GM18526 (cell line): ENCODE measurements at regions not wholly inside any gene's neighbourhood (a gene's known extent, or its start where the extent isn't known, plus 50 kb on each side); places are given as distances from the start of the nearest gene placed in this dataset.

Source experiments
- POLR2A ChIP-seq: IDR thresholded peaks from 3 replicates; pipeline ENCODE4 v1.6.1; 2011; ENCODE audit not compliant: insufficient read length; ENCODE audit errors: extremely low read depth

DNA sequence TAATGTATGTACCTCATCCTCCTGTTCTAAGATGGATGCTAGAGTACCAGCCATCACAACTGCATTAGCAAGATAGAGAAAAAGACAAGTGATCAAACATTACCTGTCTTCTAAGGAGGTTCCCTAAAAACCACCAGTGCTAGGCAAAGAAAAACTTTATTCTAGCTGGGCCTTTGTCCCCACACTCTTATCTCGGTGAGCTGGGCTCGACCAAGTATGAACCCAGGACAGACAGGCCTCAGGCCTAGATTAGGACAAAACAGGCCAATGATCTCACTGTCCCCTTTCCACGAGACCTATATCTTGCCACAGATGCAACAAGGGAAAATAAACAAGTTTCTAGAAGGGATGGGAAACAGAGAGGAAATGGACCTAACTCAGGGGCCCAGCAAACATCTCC lies 127.6 kb upstream of the PKDCC start:
- TF ChIP-seq POLR2A, result no peak

DNA sequence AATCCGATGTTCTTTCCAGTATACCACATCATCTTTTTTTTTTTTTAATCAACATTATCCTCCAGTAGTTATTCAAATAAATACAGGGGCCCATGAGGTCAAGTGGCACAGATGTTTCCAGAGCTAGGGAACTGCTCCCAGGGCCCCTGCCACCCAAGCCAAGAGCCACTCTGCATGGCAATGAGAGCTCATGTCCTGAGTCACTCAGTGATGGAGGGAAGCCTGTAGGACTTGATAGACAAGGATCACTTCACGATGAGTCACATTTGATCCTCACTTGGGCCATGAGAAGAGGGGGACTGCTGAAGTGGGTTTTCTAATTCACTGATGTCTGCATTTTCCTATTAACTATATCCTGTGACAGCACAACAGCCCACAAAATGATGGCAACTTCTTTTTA lies 127.0 kb upstream of the PKDCC start:
- TF ChIP-seq POLR2A, result no peak

- no peak for TF ChIP-seq POLR2A
Observed at GRCh38 chr2:41922177-41922576, 125.6 kb upstream of the PKDCC start.

DNA sequence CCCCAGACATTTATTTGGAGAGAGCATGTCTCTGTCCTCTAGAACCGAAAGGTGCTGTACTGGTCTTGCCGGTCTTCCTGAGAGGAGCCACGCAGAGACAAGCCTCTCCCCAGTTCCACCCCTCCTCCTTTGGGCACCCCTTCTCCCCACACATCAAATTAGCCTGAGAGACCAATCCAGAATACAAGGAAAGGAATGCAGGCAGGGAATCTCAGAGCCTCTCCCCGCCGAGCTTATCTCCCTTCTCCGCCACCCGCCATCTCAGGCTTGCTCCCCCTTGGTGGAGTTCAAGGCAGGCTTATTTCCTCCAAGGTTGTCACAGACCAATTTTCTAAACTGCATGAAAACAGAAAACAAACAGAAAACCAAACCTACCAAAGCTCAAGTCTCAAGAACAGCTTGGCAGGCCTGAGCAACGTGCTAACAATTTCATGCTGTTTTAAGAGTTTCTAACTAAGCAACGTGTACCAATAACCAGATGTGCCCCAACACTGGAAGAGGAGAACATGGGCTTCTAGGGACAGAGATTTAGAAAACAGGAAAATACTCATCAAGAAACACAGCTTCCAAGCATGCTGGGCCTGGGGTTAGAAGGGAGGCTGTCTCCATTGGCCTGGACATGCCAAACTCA lies 124.5 kb upstream of the PKDCC start:
- no peak for TF ChIP-seq POLR2A

DNA sequence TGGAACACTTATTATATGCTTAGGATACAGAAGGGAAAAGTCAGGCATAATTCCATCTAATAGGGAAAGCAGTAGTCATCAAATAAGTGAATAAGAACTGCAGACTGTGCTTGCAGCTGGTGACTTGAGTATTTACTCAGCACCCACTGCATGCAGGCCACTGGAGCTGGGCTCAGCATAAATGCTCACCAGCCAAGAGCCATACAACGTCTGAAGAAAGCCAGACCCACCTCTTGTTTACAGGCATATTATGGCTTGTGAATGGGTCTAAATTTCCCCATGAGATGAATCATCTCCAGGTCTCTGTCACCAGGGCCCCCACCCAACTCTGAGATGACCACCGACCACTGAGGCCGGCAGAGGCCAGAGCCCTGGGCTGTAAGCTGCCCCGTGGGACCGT lies 123.8 kb upstream of the PKDCC start:
- no peak for TF ChIP-seq POLR2A

DNA sequence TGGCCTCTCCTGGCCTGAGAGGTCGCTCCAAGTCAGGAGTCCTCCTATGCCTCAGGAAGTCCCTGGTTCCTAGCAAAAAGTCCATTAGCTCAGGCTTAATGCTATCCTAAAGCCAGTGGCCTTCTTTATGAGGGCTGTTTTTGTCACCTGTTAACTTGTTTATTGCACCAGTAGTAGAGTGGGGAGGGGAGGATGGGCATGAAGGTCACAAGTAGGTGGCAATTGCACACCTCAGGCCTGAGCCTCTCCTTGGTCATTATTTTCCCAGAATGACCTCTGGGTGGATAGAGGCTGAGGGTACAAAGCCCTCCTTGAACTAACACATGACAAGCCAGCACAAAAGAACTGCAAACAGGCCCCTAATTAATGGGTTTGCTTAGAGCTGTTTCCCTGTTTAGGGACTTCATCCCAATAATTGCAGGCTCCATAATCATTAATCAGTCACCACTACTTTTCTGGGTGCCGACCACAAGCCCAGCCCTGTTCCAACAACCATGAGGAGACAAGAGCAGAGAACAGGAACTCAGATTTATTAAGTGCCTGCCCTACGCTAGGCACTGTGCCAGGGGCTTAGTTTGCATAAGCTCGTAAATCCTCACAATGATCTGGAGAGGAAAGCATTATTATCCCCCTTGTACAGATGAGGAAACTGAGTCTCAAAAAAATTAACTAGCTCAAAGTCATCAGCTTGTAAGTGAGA lies 123.0 kb upstream of the PKDCC start:
- no peak for TF ChIP-seq POLR2A

GRCh38 chr2:41925712-41926111 lies 122.1 kb upstream of the PKDCC start:
- TF ChIP-seq POLR2A, result no peak

DNA sequence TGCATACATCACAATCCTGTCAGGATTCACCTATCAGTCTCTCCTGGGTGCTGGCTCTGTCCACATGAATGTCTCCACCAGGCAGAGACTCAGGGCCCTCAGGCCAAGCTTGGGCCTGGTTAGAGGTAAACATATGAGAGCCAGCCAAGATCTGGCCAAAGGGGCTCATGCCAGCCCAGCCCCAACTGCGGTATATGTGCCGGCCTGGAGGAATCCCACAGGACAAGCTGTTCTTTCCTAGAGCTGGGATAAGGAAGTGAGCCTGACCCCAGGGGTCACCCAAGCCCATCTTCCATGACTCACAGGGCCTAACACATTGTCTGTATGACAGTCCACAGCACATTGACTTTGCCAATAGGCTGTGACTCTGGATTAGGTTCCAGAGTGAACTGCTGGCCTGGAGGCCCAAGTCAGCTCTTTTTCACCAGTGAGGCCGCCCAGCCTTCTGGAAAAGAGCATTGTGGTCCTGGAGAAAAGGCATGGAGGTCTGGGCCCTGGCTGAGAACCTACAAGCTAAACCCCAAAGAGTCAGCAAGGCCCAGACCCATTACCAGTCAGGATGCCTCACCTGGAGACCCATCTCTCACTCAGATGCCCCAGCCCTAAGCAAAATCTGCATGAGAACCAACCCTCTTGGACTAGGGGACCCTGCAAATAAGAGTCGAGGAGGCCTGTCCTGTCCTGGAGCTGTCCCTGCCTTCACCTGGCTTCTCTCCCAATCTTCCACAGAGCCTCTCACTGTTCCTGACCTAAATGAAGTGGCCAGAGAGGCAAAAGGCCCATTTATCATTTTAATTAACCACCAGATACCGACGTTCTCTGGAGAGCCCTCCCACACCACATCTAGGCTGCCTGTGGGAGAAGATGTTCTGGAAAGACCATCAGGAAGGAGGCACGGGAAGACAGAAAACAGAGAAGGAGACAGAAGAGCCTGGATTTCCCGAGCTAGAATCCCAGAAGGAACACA lies 120.9 kb upstream of the PKDCC start:
- no peak for TF ChIP-seq POLR2A

DNA sequence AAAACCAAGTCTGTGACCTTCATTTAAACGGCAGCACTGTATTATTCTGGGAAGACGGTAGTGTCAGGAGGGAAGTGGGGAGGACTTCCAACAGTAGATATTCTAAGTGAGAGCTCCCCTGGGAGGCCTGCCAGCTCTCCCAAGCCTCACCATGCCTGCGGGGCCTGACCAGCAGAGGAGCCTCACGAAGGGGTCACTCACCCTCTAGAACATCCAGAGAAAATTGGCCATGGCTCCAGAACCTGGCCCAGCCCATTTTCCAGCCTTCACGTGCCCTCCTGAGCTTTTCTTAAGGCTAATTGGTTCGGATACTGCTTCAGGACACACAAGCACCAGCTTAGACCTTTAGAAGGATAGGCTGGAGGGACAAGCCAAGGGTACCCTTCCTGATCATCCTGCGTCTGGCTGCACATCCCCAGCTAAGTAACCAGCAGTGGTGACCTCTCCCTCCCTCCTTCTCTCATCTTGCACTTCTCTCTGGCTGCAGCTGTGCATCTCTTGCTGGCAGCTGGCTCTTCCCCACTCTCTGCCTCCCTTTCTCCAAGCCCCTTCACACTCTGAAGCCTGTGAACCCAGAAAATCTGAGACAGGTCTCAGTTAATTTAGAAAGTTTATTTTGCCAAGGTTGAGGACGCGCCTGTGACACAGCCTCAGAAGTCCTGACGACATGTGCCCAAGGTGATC lies 120.1 kb upstream of the PKDCC start:
- no peak for TF ChIP-seq POLR2A

DNA sequence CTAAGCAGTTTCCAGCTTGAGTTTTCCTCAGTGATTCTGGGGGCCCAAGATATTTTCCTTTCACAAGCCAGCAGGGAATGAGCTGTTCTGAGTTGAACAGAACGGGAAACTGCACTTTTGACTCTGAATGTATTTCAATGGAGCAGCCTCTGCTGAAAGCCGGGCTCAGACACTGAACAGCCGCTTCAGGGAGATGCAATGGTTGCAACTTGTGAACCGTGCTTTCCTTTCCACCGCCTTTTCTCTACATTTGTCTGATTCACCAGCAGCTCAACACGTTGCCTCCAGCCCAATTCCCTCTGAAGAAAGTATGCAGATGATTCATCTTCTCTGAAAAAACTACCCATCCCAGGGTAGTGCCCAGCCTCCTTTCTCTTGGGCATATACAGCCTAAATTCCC lies 119.3 kb upstream of the PKDCC start:
- no peak for TF ChIP-seq POLR2A

- TF ChIP-seq POLR2A, result no peak
Observed at GRCh38 chr2:41930807-41931566, 116.8 kb upstream of the PKDCC start.

- TF ChIP-seq POLR2A, result no peak
Observed at GRCh38 chr2:41932241-41933045, 115.4 kb upstream of the PKDCC start.

- TF ChIP-seq POLR2A, result no peak
Observed at GRCh38 chr2:41933046-41933420, 114.8 kb upstream of the PKDCC start.
